PC-9 (cell line): ENCODE measurements at regions not wholly inside any gene's neighbourhood (a gene's known extent, or its start where the extent isn't known, plus 50 kb on each side); places are given as distances from the start of the nearest gene placed in this dataset.

ENCODE experiments used
- BruUV-seq: library from RNA; stranded (reverse); fragments of 400-500 nt; replicated peaks from 2 replicates; lab custom pipeline; 2021; lab: Mats Ljungman, UMichigan
- CTCF ChIA-PET: fragments of 300-600 bp; sonication (Branson Sonifier 250); formaldehyde crosslinking; loops from one replicate; lab custom pipeline; 2022; ENCODE audit warnings: antibody characterized with exemption; lab: Charles Lee
- POLR2A ChIA-PET: fragments of 300-600 bp; sonication (Branson Sonifier 250); formaldehyde crosslinking; loops from one replicate; lab custom pipeline; 2022; ENCODE audit warnings: antibody characterized with exemption; ENCODE audit not compliant: unreplicated experiment; lab: Charles Lee
- DNase-seq, 2 experiments: peaks; one replicate each; pipeline versions ENCODE4 v3.0.0 to v3.0.0-alpha.2; 2015 to 2022; ENCODE audit warnings: mixed read lengths in 1 of 2
- H2AFZ ChIP-seq: fragments of 200-600 bp; sonication (generic); 2 replicates; pipeline ENCODE4 v1.8.1; 2017; ENCODE audit warnings: antibody characterized with exemption
- H3F3A ChIP-seq: fragments of 200-600 bp; sonication (generic); 2 replicates; pipeline ENCODE4 v1.8.1; 2017; ENCODE audit warnings: antibody characterized with exemption, mild to moderate bottlenecking, low read depth; ENCODE audit not compliant: insufficient read depth
- H3K27ac ChIP-seq: fragments of 200-600 bp; sonication (generic); 2 replicates; pipeline ENCODE4 v1.6.1; 2016; ENCODE audit warnings: mixed run types
- H3K27me3 ChIP-seq: fragments of 200-600 bp; sonication (generic); 2 replicates; pipeline ENCODE4 v1.6.1; 2016; ENCODE audit warnings: low read depth, mixed run types; ENCODE audit not compliant: insufficient read depth
- H3K36me3 ChIP-seq: fragments of 200-600 bp; sonication (generic); 2 replicates; pipeline ENCODE4 v1.6.1; 2016; ENCODE audit warnings: low read depth, mixed run types
- H3K4me1 ChIP-seq: fragments of 200-600 bp; sonication (generic); replicated peaks from 2 replicates; pipeline ENCODE4 v1.6.1; 2016; ENCODE audit warnings: mixed run types; ENCODE audit not compliant: insufficient read depth
- H3K4me2 ChIP-seq: fragments of 200-600 bp; sonication (generic); 2 replicates; pipeline ENCODE4 v1.6.1; 2017; ENCODE audit warnings: mixed run types
- H3K4me3 ChIP-seq: fragments of 200-600 bp; sonication (generic); 2 replicates; pipeline ENCODE4 v1.6.1; 2016; ENCODE audit warnings: mixed run types
- H3K79me2 ChIP-seq: fragments of 200-600 bp; sonication (generic); 2 replicates; pipeline ENCODE4 v1.6.1; 2017; ENCODE audit warnings: low read depth, mixed run types
- H3K9me2 ChIP-seq: fragments of 200-600 bp; sonication (generic); 2 replicates; pipeline ENCODE4 v1.8.1; 2017; ENCODE audit warnings: mild to moderate bottlenecking; ENCODE audit not compliant: insufficient read depth
- H3K9me3 ChIP-seq: fragments of 200-600 bp; sonication (generic); 2 replicates; pipeline ENCODE4 v1.8.1; 2016; ENCODE audit warnings: low read depth; ENCODE audit not compliant: insufficient read depth
- H4K20me1 ChIP-seq: fragments of 200-600 bp; sonication (generic); 2 replicates; pipeline ENCODE4 v1.8.1; 2017; ENCODE audit not compliant: insufficient read depth
- EZH2 ChIP-seq: fragments of 200-600 bp; sonication (generic); IDR thresholded peaks from 2 replicates; pipeline ENCODE4 v1.8.0; 2017; ENCODE audit warnings: antibody characterized with exemption, low read depth
- intact Hi-C: fragments of 100-400 bp; cut with micrococcal nuclease; formaldehyde crosslinking; loops from one replicate; pipeline ENCODE4 v1.10.0; 2022; ENCODE audit not compliant: unreplicated experiment
- TF ChIP-seq, protein P1 (sequence below): fragments of 200-600 bp; sonication (generic); conservative IDR thresholded peaks from 2 replicates; pipeline ENCODE4 v1.6.1; 2017; ENCODE audit warnings: mixed run types, antibody characterized with exemption, mild to moderate bottlenecking, moderate library complexity

DNA sequence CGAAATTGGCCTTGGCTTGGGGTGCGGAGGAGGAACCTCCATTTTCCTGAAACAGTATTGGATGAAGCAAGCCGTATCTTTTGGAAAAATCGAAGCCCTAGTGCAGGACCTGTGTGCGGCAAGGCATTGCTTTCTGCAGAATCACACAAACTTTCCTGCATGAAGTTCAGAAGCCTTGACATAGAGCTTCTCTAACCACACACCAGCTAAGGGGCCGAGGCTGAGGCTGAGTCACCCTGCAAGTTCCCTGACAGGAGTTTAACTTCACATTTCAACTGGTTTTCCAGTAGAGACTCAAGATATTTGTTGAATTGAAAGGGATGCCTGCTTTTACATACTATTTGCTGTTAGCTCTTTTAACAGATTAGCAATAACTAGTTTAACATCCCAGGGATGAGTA is 67.8 kb downstream of the TCF20 start:
- Histone ChIP-seq H3K9me2 (no peaks in the 10 kb centered on the region), H3K27ac (no peak overlapping the region), H3K9me3 (no peaks in the 10 kb centered on the region), H3K79me2 (peaks cover 97% of the 10 kb centered on the region), H3K4me1 (no peaks in the 10 kb centered on the region), H3K36me3 (no peaks in the 10 kb centered on the region), H2AFZ (no peak overlapping the region), H3K27me3 (no peaks in the 10 kb centered on the region), H4K20me1 (peaks cover 57% of the 10 kb centered on the region), H3K4me2 (no peak overlapping the region), H3F3A (0 out of 2 replicates have a peak, but pooled peaks cover 3% of the 10 kb centered on the region), H3K4me3 (no peak overlapping the region)
- POLR2A ChIA-PET: no interaction called here
- no peak for DNase-seq
- CTCF ChIA-PET: no interaction called here
- TF ChIP-seq, protein P1, sequence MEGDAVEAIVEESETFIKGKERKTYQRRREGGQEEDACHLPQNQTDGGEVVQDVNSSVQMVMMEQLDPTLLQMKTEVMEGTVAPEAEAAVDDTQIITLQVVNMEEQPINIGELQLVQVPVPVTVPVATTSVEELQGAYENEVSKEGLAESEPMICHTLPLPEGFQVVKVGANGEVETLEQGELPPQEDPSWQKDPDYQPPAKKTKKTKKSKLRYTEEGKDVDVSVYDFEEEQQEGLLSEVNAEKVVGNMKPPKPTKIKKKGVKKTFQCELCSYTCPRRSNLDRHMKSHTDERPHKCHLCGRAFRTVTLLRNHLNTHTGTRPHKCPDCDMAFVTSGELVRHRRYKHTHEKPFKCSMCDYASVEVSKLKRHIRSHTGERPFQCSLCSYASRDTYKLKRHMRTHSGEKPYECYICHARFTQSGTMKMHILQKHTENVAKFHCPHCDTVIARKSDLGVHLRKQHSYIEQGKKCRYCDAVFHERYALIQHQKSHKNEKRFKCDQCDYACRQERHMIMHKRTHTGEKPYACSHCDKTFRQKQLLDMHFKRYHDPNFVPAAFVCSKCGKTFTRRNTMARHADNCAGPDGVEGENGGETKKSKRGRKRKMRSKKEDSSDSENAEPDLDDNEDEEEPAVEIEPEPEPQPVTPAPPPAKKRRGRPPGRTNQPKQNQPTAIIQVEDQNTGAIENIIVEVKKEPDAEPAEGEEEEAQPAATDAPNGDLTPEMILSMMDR: no peak
- intact Hi-C loops: no loop called here
- no TSS peak for BruUV-seq

DNA sequence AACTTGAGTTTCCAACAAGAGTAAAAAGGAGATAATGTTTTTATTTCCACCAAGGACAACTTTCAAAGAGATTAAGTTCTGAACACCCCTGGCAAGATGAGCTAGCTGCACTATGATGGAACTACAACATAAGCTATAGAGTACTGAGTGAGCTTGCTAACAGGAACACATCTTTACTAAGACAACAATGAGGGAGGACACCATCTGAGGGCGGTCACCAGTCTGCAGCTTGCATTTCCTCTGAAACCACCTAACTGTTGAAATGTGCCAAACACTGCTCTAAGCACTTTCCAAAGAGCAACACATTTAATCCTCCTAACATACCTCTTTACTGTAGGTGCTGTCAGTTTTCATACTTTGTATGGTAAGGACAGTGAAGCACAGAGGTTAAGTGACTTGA is 68.4 kb downstream of the TCF20 start:
- H3F3A ChIP-seq: 0 out of 2 replicates have a peak, but pooled peaks cover 3% of the 10 kb centered on the region

GRCh38 chr22:42199025-42199424 is 68.4 kb upstream of the CYP2D6 start:
- Histone ChIP-seq H3K4me2 (no peak overlapping the region), H3K27me3 (no peaks in the 10 kb centered on the region), H3K36me3 (no peaks in the 10 kb centered on the region), H3K4me1 (peaks cover 31% of the 10 kb centered on the region), H4K20me1 (peaks cover 66% of the 10 kb centered on the region), H3F3A (peaks cover 28% of the 10 kb centered on the region), H3K27ac (no peak overlapping the region), H3K9me2 (no peaks in the 10 kb centered on the region), H3K4me3 (no peak overlapping the region), H2AFZ (no peak overlapping the region), H3K9me3 (no peaks in the 10 kb centered on the region), H3K79me2 (peaks cover 91% of the 10 kb centered on the region)
- intact Hi-C loops: no loop called here
- ChIA-PET CTCF (no interaction called here), POLR2A (no interaction called here)
- DNase-seq: no peak
- no peak for TF ChIP-seq EZH2
- TF ChIP-seq, protein P1: no peak
- BruUV-seq: no TSS peak

More for the DNA sequence above, 68.4 kb downstream of the TCF20 start:
- Histone ChIP-seq H2AFZ (no peak overlapping the region), H3K27ac (no peak overlapping the region), H3K4me3 (no peak overlapping the region), H3K36me3 (no peaks in the 10 kb centered on the region), H3K79me2 (peaks cover 96% of the 10 kb centered on the region), H4K20me1 (peaks cover 51% of the 10 kb centered on the region), H3K4me1 (peaks cover under 1% of the 10 kb centered on the region; the same call in 1 of the 2 replicates), H3K9me2 (no peaks in the 10 kb centered on the region), H3K27me3 (no peaks in the 10 kb centered on the region), H3K4me2 (no peak overlapping the region), H3K9me3 (no peaks in the 10 kb centered on the region)
- POLR2A ChIA-PET: no interaction called here
- no peak for DNase-seq
- CTCF ChIA-PET: no interaction called here
- intact Hi-C loops: no loop called here
- BruUV-seq: no TSS peak
- TF ChIP-seq EZH2: no peak

DNA sequence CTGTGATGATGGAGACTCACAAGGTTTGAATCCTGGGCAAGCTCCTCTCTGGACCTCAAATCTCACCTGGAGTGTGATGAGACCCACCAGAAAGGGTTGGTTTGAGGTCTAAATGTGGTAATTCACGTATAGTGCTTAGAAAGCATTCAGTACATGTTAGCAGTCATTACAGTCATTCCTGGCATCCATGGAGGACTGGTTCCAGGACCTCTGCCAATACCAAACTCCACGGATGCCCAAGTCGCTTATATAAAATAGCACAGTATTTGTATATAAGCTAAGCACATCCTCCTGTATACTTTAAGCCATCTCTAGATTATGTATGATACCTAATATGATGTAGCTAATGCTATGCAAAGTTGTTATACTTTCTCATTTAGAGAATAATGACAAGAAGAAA is 67.6 kb upstream of the CYP2D6 start:
- Histone ChIP-seq H4K20me1 (peaks cover 69% of the 10 kb centered on the region), H3F3A (peaks cover 29% of the 10 kb centered on the region), H3K79me2 (peaks cover 92% of the 10 kb centered on the region), H3K36me3 (no peaks in the 10 kb centered on the region), H3K27ac (no peak overlapping the region), H2AFZ (no peak overlapping the region), H3K9me3 (no peaks in the 10 kb centered on the region), H3K27me3 (no peaks in the 10 kb centered on the region), H3K4me1 (peaks cover 31% of the 10 kb centered on the region), H3K9me2 (no peaks in the 10 kb centered on the region), H3K4me3 (no peak overlapping the region), H3K4me2 (no peak overlapping the region)
- TF ChIP-seq, protein P1: no peak
- TF ChIP-seq EZH2: no peak
- DNase-seq: no peak
- intact Hi-C loops: no loop called here
- BruUV-seq: no TSS peak
- CTCF ChIA-PET: no interaction called here
- POLR2A ChIA-PET: no interaction called here
